GM12874 (cell line): ENCODE measurements at regions not wholly inside any gene's neighbourhood (a gene's known extent, or its start where the extent isn't known, plus 50 kb on each side); places are given as distances from the start of the nearest gene placed in this dataset.

ENCODE experiments used
- CTCF ChIP-seq: IDR thresholded peaks from 2 replicates; pipeline ENCODE4 v1.5.1; 2011; ENCODE audit warnings: low read depth, mild to moderate bottlenecking, control low read depth, low read length, moderate library complexity; ENCODE audit not compliant: insufficient read depth

- TF ChIP-seq CTCF = no peak
Measured at GRCh38 chr5:74376187-74376586, 264.3 kb downstream of the ENC1 start.

- no peak for TF ChIP-seq CTCF
Measured at GRCh38 chr5:74375271-74375670, 265.3 kb downstream of the ENC1 start.

- TF ChIP-seq CTCF = no peak
Measured at GRCh38 chr5:74374656-74375055, 265.9 kb downstream of the ENC1 start.

- no peak for TF ChIP-seq CTCF
Measured at GRCh38 chr5:74373076-74373475, 267.5 kb downstream of the ENC1 start.

GRCh38 chr5:74372502-74373064, 267.9 kb downstream of the ENC1 start:
- no peak for TF ChIP-seq CTCF

- TF ChIP-seq CTCF = no peak
Measured at GRCh38 chr5:74372051-74372450, 268.5 kb downstream of the ENC1 start.

- no peak for TF ChIP-seq CTCF
Measured at GRCh38 chr5:74371621-74372020, 268.9 kb downstream of the ENC1 start.
